ENCODE measurements at regions not wholly inside any gene's neighbourhood (a gene's known extent, or its start where the extent isn't known, plus 50 kb on each side); places are given as distances from the start of the nearest gene placed in this dataset.

GRCh38 chr1:57600424-57600823 lies 176.6 kb upstream of the DAB1 start:
- TF ChIP-seq CTCF (IDR thresholded peaks at IDR 0.05; ENCODE audit: low read depth, low read length) = no peak
- TF ChIP-seq EZH2phosphoT487 (IDR thresholded peaks at IDR 0.05; ENCODE audit: low read depth) = no peak
